CD4-positive, alpha-beta T cell treated with Interleukin-17A for 1 hour (primary cell): ENCODE measurements at regions not wholly inside any gene's neighbourhood (a gene's known extent, or its start where the extent isn't known, plus 50 kb on each side); places are given as distances from the start of the nearest gene placed in this dataset.
"Not testable (repeated sequence)": the region's sequence is repeated elsewhere in the genome, so short reads cannot be mapped to it uniquely, and the experiment has no call there.

Experiments
- DNase-seq: peaks from one replicate; pipeline ENCODE4 v3.0.0-alpha.2; 2020

- no peak for DNase-seq
These were observed 293.8 kb upstream of the SLC14A2 start for GRCh38 chr18:45321520-45321919.

DNA sequence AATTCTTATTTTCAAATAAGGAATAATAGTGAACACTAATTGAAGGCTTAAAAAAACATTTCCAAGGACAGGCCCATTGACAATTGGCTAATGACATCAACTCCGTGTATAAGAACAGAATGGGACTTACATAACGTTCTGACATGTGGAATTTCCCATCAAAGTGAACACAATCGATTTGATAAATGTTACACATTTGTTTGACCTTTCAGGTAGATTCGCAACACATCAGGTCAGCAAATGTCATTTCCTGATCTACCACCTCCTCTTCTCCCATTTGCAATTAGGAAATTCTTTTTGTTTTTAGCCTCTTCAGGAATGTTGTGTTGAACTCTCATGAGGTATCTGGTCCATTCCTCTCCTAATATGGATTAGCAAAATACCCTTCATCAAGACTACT is 292.9 kb upstream of the SLC14A2 start:
- DNase-seq: no peak

DNA sequence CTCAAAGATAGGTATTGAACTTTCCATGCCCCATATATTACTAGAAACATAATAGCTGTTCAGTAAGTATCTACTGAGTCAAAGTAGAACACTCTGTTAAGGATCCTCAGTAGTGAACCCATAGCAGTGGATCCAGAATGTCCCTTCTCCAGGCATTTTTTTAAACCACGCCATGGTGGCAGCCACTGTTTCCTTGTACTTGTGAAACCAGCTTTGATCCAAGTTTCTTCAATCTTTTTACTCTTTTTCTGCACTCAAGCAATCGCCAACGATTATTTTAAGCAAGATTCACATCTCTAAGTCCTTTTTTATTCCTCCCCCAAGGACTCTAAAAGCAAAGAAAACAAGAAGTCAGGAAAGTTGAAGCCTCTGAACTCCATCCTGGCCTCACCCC is 291.2 kb upstream of the SLC14A2 start:
- no peak for DNase-seq

DNA sequence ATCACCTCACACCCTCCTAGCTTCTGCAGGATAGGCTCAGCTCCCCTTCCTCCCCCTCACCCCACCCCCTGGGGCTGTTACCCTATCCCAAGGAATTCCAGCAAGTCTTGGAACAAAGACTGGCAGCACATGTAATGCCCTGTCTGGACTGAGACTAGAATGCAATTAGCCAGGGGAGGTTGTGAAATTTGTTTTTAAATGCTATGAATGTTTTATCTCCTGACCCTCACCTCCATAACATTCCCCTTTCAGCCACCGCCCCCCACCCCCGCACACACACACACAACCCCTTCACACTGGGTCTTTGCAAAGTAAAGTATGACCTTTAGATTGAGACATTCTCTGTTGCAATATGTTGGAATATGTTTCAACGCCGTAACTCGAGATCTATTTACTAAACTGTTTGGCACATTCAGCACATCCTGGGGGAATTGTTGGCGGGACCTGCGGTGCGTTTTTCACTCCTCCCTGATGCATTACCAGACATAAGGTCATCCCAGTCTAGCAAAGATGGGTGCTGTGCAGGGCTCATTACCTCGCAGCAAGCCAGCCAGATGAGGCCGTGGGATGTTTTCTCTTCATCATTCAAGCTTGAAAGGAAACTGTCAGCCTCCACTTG is 290.7 kb upstream of the SLC14A2 start:
- DNase-seq: no peak

DNA sequence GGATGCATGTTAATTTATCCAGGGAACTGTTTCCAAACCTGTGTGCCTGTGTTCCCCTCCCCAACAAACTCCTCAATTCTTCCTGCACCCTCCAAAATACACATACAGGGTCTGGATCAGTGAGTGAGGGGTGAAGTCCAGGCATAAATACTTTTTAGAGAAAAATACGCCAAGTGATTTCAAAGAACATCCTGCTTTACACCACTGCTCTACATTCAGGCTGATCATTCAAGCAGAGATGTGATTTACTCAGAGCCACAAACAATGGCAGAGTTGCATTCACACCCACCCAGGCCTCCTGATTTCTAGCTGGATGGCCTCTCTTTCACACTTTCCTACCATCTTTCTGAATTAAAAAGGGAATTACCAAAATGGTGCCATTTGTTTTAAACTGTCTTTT is 289.5 kb upstream of the SLC14A2 start:
- DNase-seq: no peak

GRCh38 chr18:45326505-45326904 is 288.8 kb upstream of the SLC14A2 start:
- no peak for DNase-seq

DNA sequence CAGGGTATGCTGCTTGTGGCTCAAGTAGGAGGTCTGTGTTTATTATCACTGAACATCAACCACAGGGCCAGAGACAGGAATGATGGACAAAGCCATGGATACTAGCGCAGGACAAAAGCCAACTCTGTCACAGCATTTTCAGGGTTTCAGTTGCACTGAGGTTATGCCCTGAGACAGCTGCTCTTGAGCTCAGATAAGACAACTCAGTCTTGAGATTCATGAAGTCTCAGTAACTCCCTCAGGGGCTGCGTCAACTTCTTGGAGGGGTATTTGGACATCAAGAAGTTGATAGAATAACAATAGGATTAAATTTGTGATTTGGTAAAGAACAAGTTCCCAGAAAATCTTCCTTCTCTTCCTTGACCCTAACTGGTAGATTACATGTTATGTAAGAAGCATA is 287.0 kb upstream of the SLC14A2 start:
- DNase-seq: no peak

DNA sequence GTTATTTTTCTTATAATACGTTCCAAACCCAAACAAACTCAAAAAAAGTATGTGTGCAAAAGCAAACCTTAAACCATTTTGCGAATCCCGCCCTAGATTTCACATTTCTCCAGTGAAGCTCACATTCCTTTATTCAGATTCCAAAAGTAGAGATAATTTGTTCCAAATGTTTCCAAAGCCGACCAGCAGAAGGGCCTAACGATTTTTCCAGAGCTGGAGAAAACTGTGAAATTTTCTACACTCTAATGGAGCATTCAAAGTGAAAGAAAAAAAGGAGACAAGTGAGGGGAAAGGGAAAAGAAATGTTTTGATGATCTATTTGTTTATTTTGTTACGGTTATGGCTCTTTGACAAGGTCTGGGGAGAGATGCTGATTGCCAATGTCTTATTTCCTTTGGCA is 286.5 kb upstream of the SLC14A2 start:
- no peak for DNase-seq

DNA sequence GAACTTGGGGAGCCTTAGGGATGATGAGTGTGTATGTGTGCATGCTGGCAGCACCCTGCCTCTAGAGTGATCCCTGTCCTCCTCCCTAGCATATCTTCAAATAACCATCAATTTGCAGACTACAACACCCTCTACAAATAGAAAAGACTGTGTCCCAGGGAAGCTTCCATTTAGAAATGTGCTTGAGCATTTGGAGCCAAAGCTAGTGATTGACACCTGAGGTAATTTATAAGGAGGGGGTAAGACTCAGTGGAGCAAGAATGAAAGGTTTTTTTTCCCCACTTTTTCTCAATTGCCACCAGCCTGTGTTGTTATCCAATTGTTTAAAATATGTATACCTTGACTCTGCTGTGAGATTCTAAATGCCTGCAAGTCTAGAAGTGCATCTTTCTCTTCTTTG is 286.0 kb upstream of the SLC14A2 start:
- DNase-seq: no peak

DNA sequence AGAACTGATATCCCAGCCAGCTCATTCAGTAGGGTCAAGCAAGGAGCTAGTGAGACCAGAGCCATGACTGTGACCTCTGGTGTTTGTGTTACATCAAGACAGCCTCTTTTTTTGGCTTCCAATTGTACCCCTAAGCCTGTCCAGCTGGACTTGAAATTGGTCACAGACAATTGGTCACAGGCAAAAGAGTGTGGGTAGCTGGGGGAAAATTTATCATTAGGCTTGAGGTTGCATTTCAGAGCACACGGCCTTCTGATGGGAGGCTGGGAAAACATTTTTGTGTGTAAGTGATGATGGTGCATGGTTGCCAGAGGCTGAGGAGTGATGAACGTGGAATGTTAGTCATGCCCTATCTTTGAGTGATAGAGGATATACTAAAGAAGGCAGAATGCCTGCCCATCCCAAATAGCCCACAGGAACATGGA is 285.1 kb upstream of the SLC14A2 start:
- no peak for DNase-seq

GRCh38 chr18:45332871-45333270 is 282.4 kb upstream of the SLC14A2 start:
- DNase-seq: no peak

DNA sequence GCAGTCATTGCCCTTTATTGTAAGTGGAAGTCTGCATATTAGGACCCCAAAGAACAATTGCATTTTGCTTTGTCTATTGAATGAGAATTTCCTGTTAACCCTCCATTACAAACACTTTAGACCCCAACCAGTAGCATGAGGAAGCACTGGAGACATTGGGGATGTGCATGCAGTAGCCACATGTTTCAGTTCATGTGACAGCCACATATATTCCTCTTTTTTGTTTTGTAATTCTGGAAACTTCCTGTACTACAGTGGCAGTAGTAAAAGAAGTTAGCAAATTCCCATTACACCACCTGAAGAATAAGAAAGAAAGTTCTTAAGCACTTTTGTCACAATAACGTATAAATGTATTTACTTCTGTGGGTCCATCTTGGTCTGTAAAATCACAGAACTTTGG is 281.1 kb upstream of the SLC14A2 start:
- no peak for DNase-seq

DNA sequence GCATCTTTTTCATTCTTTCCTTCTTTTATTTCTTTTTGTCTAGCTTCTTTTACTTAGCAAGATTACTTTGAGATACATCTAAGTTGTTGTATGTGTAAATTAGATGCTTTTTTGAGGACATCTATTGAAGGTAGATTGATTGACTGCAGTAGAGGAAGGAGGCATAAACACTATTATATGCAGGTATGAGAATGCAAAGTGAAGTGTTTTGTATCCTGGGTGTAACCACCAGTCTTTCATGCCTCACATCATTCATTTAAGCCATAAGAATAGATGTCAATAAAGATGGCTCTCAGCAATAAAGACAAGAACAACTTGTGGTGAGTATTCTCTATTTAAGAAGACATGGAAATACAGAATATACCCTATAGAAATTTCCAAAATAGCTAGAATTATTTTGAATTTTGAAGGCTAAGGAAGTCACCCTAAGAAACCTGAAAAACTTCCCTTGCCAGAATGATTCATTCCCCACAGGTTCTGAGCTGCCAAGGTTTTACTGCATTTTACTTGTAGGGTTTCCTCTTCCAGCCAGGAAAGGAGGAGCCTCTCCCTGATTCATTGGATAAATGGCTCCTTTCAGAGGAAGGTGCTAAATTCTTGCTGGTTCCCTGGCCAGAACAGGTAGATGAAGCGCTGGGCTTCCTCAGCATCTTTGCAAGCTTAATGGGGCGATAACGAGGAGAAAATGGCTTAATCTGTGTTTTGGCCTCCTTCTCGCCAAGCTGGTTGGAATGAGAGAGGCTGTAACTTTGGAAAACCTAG is 279.8 kb upstream of the SLC14A2 start:
- no peak for DNase-seq

GRCh38 chr18:45336448-45336847 is 278.8 kb upstream of the SLC14A2 start:
- no peak for DNase-seq

- no peak for DNase-seq
These were observed 277.8 kb upstream of the SLC14A2 start for GRCh38 chr18:45337477-45337876.

DNA sequence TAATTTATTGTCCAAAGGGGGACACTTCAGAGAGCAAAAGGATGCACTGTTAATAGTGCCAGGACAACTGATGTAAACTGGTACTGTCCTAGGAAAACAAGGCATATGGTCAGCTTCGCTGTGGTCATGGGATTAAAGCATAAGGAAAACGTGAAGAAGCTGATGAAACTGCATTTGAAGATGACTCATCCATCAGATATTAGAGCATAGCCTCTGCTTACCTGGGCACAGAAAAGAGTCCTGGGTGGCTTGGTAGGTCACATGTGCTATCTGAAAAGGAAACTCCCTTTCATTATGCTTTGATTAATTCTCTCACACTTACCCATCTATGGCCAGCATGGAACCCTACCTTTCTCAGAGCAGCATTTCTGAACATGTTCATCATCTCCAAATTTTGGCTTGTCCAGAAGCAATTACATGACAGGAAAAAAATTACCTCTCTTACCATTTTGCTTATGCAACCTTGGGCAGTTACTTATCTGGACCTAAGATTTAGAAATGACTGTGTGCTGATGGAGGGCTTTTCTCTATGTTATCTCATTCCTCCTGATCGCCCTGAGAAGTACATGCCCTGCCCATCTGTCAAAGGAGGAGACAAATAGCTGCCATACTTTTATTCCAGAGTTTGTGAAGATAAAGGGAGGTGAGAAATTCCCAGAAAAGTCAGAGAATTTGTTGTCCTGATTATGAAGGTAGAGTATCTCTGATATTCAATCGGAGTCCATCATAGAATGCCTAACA is 275.3 kb upstream of the SLC14A2 start:
- DNase-seq: no peak

GRCh38 chr18:45340884-45341283 is 274.4 kb upstream of the SLC14A2 start:
- no peak for DNase-seq

GRCh38 chr18:45341454-45341853 is 273.8 kb upstream of the SLC14A2 start:
- DNase-seq: no peak

DNA sequence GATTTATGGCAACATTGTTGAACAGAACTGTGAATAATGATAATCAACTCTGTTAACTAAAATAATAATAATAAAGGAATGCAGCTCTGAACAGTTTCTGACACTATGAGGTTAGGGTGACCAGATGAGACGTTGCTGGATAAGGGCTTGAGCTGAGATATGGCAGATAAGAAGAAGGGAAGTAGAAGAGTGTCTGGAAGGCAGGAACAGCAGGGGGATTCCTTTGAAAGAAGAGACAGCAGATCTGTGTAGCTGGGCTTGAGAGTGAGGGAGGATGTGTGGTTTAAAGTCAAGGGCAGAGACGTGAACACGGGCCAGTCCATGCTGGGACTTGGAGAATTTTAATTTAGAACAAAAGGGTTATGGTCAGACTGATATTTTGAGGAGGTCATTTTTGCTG is 273.1 kb upstream of the SLC14A2 start:
- DNase-seq: no peak

DNA sequence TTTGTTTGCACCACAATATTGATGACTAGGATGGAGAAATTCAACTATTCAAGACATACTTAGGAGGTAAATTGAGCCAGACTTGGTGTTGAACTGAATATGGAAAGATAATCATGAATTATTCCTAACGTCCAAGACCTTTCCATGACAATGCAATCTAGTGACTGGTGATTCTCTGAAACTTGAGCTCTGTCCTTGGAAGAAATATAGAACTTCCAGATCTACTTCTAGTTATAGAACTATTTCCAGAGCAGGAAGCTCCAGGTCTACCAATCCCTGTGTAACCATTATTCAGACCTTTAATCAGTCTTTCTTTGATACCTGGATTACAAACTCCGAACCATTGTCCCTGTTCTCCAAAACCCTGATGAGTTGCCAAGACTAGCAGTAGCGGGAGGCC is 272.6 kb upstream of the SLC14A2 start:
- no peak for DNase-seq

- DNase-seq: no peak
These were observed 271.9 kb upstream of the SLC14A2 start for GRCh38 chr18:45343365-45343764.

GRCh38 chr18:45344680-45345079 is 270.6 kb upstream of the SLC14A2 start:
- DNase-seq: not testable (repeated sequence)

GRCh38 chr18:45349019-45349418 is 266.3 kb upstream of the SLC14A2 start:
- no peak for DNase-seq

DNA sequence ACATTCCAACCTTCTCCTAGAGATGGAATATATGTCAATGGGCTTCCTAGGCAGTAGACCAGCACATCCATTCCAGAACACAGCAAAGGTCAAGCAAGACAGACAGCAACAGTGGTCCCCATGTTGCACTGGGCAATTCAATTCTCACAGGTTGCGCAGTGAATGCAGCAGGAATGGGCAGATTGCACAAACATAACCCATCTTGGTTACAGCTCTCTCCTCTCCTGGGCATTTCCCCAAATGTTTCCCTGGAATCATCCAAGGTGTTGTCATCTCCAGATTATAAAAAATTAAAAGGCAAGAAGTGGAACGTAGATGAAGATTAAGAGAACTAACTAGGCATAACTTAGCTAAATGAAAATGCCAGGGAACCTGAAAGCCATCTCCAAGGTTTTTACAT is 265.8 kb upstream of the SLC14A2 start:
- no peak for DNase-seq
